GM12878 (cell line): ENCODE measurements at regions not wholly inside any gene's neighbourhood (a gene's known extent, or its start where the extent isn't known, plus 50 kb on each side); places are given as distances from the start of the nearest gene placed in this dataset.

Experiments
- ATAC-seq: fragments of 200-7000 bp; cut with Tn5 transposase; 3 replicates; pipeline ENCODE4 v1.9.1; 2020; ENCODE audit warnings: mild to moderate bottlenecking, moderate library complexity
- BruUV-seq: library from RNA; stranded (reverse); fragments of 400-500 nt; replicated peaks from 2 replicates; lab custom pipeline; 2021; lab: Mats Ljungman, UMichigan
- CTCF ChIA-PET: fragments of 300-600 bp; sonication (Branson Sonifier 250); formaldehyde crosslinking; extraction: SDS; loops from one replicate; lab custom pipeline; 2021; ENCODE audit warnings: inconsistent platforms; lab: Yijun Ruan, JAX
- POLR2A ChIA-PET: fragments of 350-600 bp; formaldehyde crosslinking; extraction: SDS; loops from one replicate; lab custom pipeline; 2021; ENCODE audit warnings: inconsistent platforms; lab: Charles Lee
- RAD21 ChIA-PET: fragments of 300-600 bp; sonication (Branson Sonifier 250); formaldehyde crosslinking; loops from one replicate; lab custom pipeline; 2023; ENCODE audit warnings: antibody characterized with exemption; ENCODE audit not compliant: unreplicated experiment; lab: Charles Lee
- SMC1A ChIA-PET: fragments of 300-600 bp; sonication (Branson Sonifier 250); formaldehyde crosslinking; loops from one replicate; lab custom pipeline; 2023; ENCODE audit not compliant: unreplicated experiment, uncharacterized antibody; lab: Charles Lee
- DNase-seq: peaks from one replicate; pipeline ENCODE4 v3.0.0-alpha.2; 2011; ENCODE audit warnings: low read depth, low spot score
- FAIRE-seq: peaks from 3 replicates; lab custom pipeline; 2011; peaks lifted over from hg19 to GRCh38; lab: Jason Lieb, UNC
- H2AFZ ChIP-seq: 2 replicates; pipeline ENCODE4 v1.6.0; 2011; ENCODE audit warnings: low read depth, low read length, control low read depth; ENCODE audit not compliant: control insufficient read depth
- H3K27ac ChIP-seq: 2 replicates; pipeline ENCODE4 v1.5.1; 2011; ENCODE audit warnings: control low read depth; ENCODE audit not compliant: control insufficient read depth, insufficient read depth
- H3K27me3 ChIP-seq, 2 experiments: replicated peaks in 1 of 2; 2 replicates each; pipeline versions ENCODE4 v1.6.0 to v1.6.1; 2011; ENCODE audit warnings: low read length in 1 of 2; ENCODE audit not compliant: control insufficient read depth in 2 of 2, insufficient read depth in 2 of 2
- H3K36me3 ChIP-seq, 2 experiments: 2 replicates each; pipeline ENCODE4 v1.5.1; 2011; ENCODE audit warnings: low read length in 1 of 2; ENCODE audit not compliant: control insufficient read depth in 2 of 2, insufficient read depth in 2 of 2
- H3K4me1 ChIP-seq: 2 replicates; pipeline ENCODE4 v1.6.1; 2011; ENCODE audit warnings: mild to moderate bottlenecking, low read length, moderate library complexity, mixed read lengths; ENCODE audit not compliant: control insufficient read depth, insufficient read depth
- H3K4me2 ChIP-seq: 2 replicates; pipeline ENCODE4 v1.6.0; 2011; ENCODE audit warnings: control low read depth; ENCODE audit not compliant: control insufficient read depth, insufficient read depth
- H3K4me3 ChIP-seq: fragments of 200-600 bp; sonication (generic); 2 replicates; pipeline ENCODE4 v1.5.1; 2016
- H3K79me2 ChIP-seq: 2 replicates; pipeline ENCODE4 v1.6.0; 2011; ENCODE audit warnings: low read length; ENCODE audit not compliant: control insufficient read depth, insufficient read depth
- H3K9ac ChIP-seq: 2 replicates; pipeline ENCODE4 v1.8.0; 2011; ENCODE audit warnings: low read length, control low read depth, mixed read lengths; ENCODE audit not compliant: control insufficient read depth, insufficient read depth
- H3K9me3 ChIP-seq: replicated peaks from 3 replicates; pipeline ENCODE4 v1.5.1; 2011; ENCODE audit warnings: mild to moderate bottlenecking, low read length; ENCODE audit not compliant: control insufficient read depth, insufficient read depth
- H4K20me1 ChIP-seq: 2 replicates; pipeline ENCODE4 v1.6.0; 2011; ENCODE audit not compliant: control insufficient read depth, insufficient read depth
- BMI1 ChIP-seq: fragments of 450-650 bp; IDR thresholded peaks from 2 replicates; pipeline ENCODE4 v1.6.1; 2016; ENCODE audit warnings: mild to moderate bottlenecking, moderate library complexity, borderline replicate concordance
- IRF4 ChIP-seq: IDR thresholded peaks from 2 replicates; pipeline ENCODE4 v1.6.1; 2011; ENCODE audit warnings: low read depth, low read length
- RCOR1 ChIP-seq: conservative IDR thresholded peaks from 2 replicates; pipeline ENCODE4 v1.6.1; 2012; ENCODE audit warnings: low read depth, low read length, improper control_type of control experiment
- TAF1 ChIP-seq: IDR thresholded peaks from 2 replicates; pipeline ENCODE4 v1.6.1; 2011; ENCODE audit warnings: mild to moderate bottlenecking, low read depth, low read length, borderline replicate concordance
- WGBS: methylation state at CpG from one replicate; pipeline ENCODE4 v1.1.6; 2016; ENCODE audit warnings: low lambda C conversion rate; ENCODE audit not compliant: insufficient replicate concordance, insufficient coverage; ENCODE audit errors: missing lambda C conversion rate; 5-methylcytosine and 5-hydroxymethylcytosine counted together
- in situ Hi-C: fragments of 300-500 bp; cut with MboI; formaldehyde crosslinking; loops from 9 replicates; pipeline ENCODE4 v1.14.3; 2018; ENCODE audit warnings: mixed read lengths
- intact Hi-C: fragments of 100-400 bp; cut with micrococcal nuclease; formaldehyde crosslinking; loops from one replicate; pipeline ENCODE4 v1.14.2; 2022; ENCODE audit not compliant: unreplicated experiment
- TF ChIP-seq, protein P1 (sequence below): fragments of 450-650 bp; IDR thresholded peaks from 2 replicates; pipeline ENCODE4 v1.6.1; 2018; ENCODE audit warnings: mild to moderate bottlenecking, low read depth, moderate library complexity; ENCODE audit not compliant: partially characterized antibody

DNA sequence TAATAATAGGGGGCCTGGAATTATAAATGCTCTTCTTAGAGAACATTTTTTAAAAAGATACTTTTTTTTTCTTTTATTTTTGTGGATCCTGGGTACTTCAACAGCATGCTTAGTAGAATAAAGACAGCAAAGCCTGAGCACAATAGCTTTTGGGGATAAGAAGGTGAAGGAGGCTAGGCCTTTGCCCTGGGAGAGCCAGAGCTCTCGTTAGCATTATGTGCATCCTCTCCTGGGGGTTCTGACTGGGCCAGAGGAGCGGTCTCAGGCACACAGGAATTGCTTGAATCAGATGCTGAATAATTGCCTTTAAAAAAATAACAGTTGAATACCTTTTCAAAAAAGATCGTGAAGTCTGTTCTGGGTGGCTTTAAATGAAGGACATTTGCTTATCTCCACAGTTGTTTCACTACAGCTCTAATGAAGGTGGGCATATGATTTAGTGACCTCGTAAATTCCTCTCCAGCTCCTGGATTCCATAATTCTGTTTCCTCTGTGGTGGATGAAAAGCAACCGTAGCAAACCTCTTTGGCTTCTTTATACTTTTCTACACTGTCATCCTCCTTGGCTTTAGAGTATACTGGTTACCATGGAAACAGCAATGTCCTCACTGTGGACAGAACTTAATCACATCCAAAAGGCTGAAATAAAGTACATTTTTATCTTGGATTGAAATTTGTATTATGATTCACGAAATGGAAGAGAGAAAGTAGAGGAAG, 133.8 kb downstream of the MAIP1 start:
- Histone ChIP-seq H3K27me3 (no peaks in the 10 kb centered on the region; a peak in 2 of 4 replicates), H3K9me3 (no peaks in the 10 kb centered on the region), H3K36me3 (no peaks in the 10 kb centered on the region), H3K9ac (no peak overlapping the region), H2AFZ (no peak overlapping the region), H3K4me1 (no peaks in the 10 kb centered on the region), H3K27ac (no peak overlapping the region), H3K4me3 (no peak overlapping the region), H3K79me2 (no peaks in the 10 kb centered on the region)
- ChIA-PET RAD21 (no interaction called here), CTCF (no interaction called here), SMC1A (interaction anchor here (0.7 to 2.2 kb wide), 2 partner anchors 12 to 53 kb away, joined by 3 to 5 read pairs; no protein-coding TSS in a partner anchor)
- intact Hi-C loops: no loop called here
- FAIRE-seq (no peak), DNase-seq (no peak)
- no TSS peak for BruUV-seq
- WGBS: 9% methylated on average over 6 of the region's 6 CpGs
- TF ChIP-seq BMI1: no peak
- TF ChIP-seq, protein P1, sequence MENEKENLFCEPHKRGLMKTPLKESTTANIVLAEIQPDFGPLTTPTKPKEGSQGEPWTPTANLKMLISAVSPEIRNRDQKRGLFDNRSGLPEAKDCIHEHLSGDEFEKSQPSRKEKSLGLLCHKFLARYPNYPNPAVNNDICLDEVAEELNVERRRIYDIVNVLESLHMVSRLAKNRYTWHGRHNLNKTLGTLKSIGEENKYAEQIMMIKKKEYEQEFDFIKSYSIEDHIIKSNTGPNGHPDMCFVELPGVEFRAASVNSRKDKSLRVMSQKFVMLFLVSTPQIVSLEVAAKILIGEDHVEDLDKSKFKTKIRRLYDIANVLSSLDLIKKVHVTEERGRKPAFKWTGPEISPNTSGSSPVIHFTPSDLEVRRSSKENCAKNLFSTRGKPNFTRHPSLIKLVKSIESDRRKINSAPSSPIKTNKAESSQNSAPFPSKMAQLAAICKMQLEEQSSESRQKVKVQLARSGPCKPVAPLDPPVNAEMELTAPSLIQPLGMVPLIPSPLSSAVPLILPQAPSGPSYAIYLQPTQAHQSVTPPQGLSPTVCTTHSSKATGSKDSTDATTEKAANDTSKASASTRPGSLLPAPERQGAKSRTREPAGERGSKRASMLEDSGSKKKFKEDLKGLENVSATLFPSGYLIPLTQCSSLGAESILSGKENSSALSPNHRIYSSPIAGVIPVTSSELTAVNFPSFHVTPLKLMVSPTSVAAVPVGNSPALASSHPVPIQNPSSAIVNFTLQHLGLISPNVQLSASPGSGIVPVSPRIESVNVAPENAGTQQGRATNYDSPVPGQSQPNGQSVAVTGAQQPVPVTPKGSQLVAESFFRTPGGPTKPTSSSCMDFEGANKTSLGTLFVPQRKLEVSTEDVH: no peak
- no peak for TF ChIP-seq RCOR1
- TF ChIP-seq IRF4: no peak
- TF ChIP-seq TAF1: no peak
- TF ChIP-seq, all 136 proteins: peak for 0
- POLR2A ChIA-PET: no interaction called here
- H4K20me1 ChIP-seq: no peaks in the 10 kb centered on the region
- ATAC-seq: no peak
- in situ Hi-C loops: no loop called here
- H3K4me2 ChIP-seq: no peak overlapping the region
